Gastroesophageal sphincter (tissue), 4 donors: ENCODE measurements at regions not wholly inside any gene's neighbourhood (a gene's known extent, or its start where the extent isn't known, plus 50 kb on each side); places are given as distances from the start of the nearest gene placed in this dataset.

Experiments
- ATAC-seq: fragments of 150-250 bp; one replicate; pipeline ENCODE4 v1.9.1; 2016; ENCODE audit warnings: mild to moderate bottlenecking, moderate library complexity
- H3K27ac ChIP-seq, 4 donors: fragments of 200-600 bp; sonication (generic) in 3 of 4; 1 replicate in 3 of 4; 2 replicates in 1 of 4; pipeline ENCODE4 v1.5.1; 2016 to 2019
- H3K27me3 ChIP-seq: fragments of 200-600 bp; sonication (generic); one replicate; pipeline ENCODE4 v1.5.1; 2019
- H3K36me3 ChIP-seq, 2 donors: fragments of 200-600 bp; sonication (generic); one replicate each; pipeline ENCODE4 v1.5.1; 2019; ENCODE audit warnings: control low read depth in 1 of 2
- H3K4me1 ChIP-seq, 3 donors: fragments of 200-600 bp; sonication (generic); 1 replicate in 2 of 3; 2 replicates in 1 of 3; pipeline ENCODE4 v1.5.1; 2016 to 2019; ENCODE audit warnings: control low read depth in 2 of 3
- H3K4me3 ChIP-seq, 2 donors: fragments of 200-600 bp; sonication (generic); one replicate each; pipeline ENCODE4 v1.5.1; 2019; ENCODE audit warnings: mild to moderate bottlenecking in 1 of 2, moderate library complexity in 1 of 2
- H3K9me3 ChIP-seq, 3 donors: fragments of 200-600 bp; sonication (generic); one replicate each; pipeline ENCODE4 v1.5.1; 2017 to 2019; ENCODE audit warnings: control low read depth in 2 of 3
- EP300 ChIP-seq: sonication (generic); formaldehyde crosslinking; IDR thresholded peaks from one replicate; pipeline ENCODE4 v1.6.1; 2017; ENCODE audit warnings: antibody characterized with exemption, mild to moderate bottlenecking
- POLR2A ChIP-seq, 2 donors: fragments of 450-650 bp; IDR thresholded peaks; one replicate each; pipeline ENCODE4 v1.6.1; 2017; ENCODE audit warnings: antibody characterized with exemption in 2 of 2, mild to moderate bottlenecking in 2 of 2, moderate library complexity in 1 of 2
- POLR2AphosphoS5 ChIP-seq: sonication (generic); formaldehyde crosslinking; IDR thresholded peaks from one replicate; pipeline ENCODE4 v1.6.1; 2017; ENCODE audit warnings: antibody characterized with exemption
- WGBS, 2 donors: methylation state at CpG; one replicate each; pipeline ENCODE4 v1.1.5; 2018; ENCODE audit warnings: low coverage in 1 of 2; 5-methylcytosine and 5-hydroxymethylcytosine counted together
- TF ChIP-seq, protein P1 (sequence below), 4 experiments: fragments of 200-600 bp in 2 of 4; fragments of 450-650 bp in 2 of 4; sonication (generic) in 1 of 4; IDR thresholded peaks; one replicate each; pipeline ENCODE4 v1.5.1; 2017 to 2019; ENCODE audit warnings: antibody characterized with exemption in 4 of 4, mild to moderate bottlenecking in 2 of 4, moderate library complexity in 2 of 4

DNA sequence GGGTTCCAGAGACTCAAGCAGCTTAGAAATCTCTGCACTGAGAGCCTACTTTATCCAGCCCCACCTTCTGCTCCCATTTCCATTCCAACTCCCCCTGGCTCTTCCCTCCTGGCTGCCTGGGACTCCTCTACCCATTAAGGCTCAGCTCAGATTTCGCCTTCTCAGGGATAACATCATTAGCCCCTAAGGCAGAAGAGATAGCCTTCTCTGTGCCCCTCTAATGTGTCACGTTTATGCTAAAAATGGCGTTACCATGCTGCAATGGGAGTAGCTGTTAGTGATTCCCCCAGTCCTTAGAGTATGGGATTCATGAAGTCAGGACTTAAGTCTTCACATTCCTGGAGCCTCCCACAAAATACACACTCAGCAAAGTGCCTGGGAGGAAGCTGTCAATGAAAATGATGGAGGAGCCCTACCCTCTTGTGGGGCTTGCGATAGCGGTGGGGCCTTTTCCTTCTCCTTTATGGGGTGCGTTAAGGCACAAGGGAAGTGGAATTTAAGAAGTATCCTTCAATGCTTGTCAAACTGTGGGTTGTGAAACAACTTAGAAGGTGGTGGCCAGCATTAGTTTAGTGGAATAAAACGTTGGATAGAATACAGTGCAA, 144.7 kb upstream of the COPS8 start:
- Histone ChIP-seq H3K27ac (no peak overlapping the region), H3K9me3 (no peaks in the 10 kb centered on the region), H3K4me1 (no peaks in the 10 kb centered on the region), H3K4me3 (no peak overlapping the region), H3K36me3 (no peaks in the 10 kb centered on the region), H3K27me3 (peaks cover 28% of the 10 kb centered on the region)
- TF ChIP-seq, protein P1, sequence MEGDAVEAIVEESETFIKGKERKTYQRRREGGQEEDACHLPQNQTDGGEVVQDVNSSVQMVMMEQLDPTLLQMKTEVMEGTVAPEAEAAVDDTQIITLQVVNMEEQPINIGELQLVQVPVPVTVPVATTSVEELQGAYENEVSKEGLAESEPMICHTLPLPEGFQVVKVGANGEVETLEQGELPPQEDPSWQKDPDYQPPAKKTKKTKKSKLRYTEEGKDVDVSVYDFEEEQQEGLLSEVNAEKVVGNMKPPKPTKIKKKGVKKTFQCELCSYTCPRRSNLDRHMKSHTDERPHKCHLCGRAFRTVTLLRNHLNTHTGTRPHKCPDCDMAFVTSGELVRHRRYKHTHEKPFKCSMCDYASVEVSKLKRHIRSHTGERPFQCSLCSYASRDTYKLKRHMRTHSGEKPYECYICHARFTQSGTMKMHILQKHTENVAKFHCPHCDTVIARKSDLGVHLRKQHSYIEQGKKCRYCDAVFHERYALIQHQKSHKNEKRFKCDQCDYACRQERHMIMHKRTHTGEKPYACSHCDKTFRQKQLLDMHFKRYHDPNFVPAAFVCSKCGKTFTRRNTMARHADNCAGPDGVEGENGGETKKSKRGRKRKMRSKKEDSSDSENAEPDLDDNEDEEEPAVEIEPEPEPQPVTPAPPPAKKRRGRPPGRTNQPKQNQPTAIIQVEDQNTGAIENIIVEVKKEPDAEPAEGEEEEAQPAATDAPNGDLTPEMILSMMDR (IDR thresholded peaks at IDR 0.05) = no peak
- TF ChIP-seq POLR2A (IDR thresholded peaks at IDR 0.05) = no peak
- no peak for TF ChIP-seq POLR2AphosphoS5
- TF ChIP-seq EP300 = no peak
- no peak for ATAC-seq
- WGBS, 2 donors = 64% methylated on average over 7 of the region's 7 CpGs; no CpG with 5 or more reads in 1 of the 2 donors

DNA sequence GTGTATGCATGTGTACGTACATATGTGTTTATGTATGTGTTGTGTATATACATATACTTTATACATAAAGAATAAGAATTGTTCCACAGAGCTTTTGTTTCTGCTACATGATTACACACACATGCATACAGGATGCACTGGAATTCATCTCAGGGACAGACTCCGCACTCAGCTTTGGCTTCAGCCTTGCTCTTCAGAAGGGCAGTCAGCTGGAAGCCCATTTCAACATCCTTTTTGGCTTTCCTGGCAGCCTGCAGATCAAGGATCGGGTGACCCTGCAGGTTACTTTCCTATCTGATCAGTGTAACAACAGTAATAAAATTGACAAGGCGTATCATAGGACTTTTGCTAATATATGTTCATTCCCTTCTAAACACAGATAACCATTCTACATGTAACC, 144.1 kb upstream of the COPS8 start:
- Histone ChIP-seq H3K4me3 (no peak overlapping the region), H3K27me3 (peaks cover 28% of the 10 kb centered on the region), H3K4me1 (no peaks in the 10 kb centered on the region), H3K27ac (no peak overlapping the region), H3K9me3 (no peaks in the 10 kb centered on the region), H3K36me3 (no peaks in the 10 kb centered on the region)
- TF ChIP-seq POLR2AphosphoS5 (no peak), EP300 (no peak), POLR2A (IDR thresholded peaks at IDR 0.05) (no peak)
- TF ChIP-seq, protein P1 (IDR thresholded peaks at IDR 0.05) = no peak
- WGBS, 2 donors = 87 to 96% methylated on average over 3 to 4 of the region's 4 CpGs
- no peak for ATAC-seq

DNA sequence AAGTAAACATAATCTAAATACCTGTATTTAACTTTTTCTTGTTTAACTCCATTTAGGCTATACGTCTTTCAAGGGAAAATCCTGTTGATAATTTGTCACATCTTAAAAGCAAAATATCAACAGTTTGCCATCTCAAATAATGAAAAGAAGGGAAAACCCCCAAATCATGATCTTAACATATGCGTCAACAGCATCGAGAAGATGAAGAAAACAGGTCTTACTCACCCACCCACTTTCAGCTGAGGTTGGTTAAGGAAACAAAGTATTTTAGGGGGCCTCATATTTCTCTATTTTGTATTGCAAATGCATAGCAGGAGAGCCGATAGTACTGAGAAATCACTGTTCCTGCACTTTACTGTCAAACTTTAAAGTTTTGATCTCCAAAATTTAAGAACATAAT, 143.1 kb upstream of the COPS8 start:
- Histone ChIP-seq H3K27me3 (peaks cover 28% of the 10 kb centered on the region), H3K4me1 (no peaks in the 10 kb centered on the region)
- 60 to 77% methylated on average over 4 of the region's 4 CpGs for WGBS, 2 donors

DNA sequence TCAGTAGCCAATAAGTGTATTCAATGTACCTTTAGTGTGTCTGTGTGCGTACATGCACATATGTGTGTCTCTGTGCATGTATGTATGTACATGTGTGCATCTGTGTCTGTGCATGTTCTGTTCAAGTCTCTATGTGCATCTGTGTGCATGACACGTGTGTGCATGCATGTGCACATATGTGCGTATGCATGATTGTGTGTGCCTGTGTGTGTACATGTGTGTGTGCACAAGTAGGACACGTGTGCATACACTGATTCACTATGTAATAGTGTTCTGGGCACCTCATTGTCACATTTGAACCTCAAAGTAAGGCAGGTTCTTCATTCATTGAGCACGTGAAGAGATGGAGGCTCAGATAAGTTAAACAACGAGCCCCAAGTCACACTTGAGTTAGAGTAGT, 142.6 kb upstream of the COPS8 start:
- TF ChIP-seq POLR2A (IDR thresholded peaks at IDR 0.05) (no peak), EP300 (no peak), POLR2AphosphoS5 (no peak)
- TF ChIP-seq, protein P1 (IDR thresholded peaks at IDR 0.05) = no peak
- WGBS, 2 donors = 89 to 92% methylated on average over 6 of the region's 6 CpGs
- peaks cover 28% of the 10 kb centered on the region for H3K27me3 ChIP-seq
- H3K4me1 ChIP-seq = no peaks in the 10 kb centered on the region
- no peaks in the 10 kb centered on the region for H3K9me3 ChIP-seq
- no peaks in the 10 kb centered on the region for H3K36me3 ChIP-seq
- ATAC-seq = no peak
- no peak overlapping the region for H3K4me3 ChIP-seq
- H3K27ac ChIP-seq = no peak overlapping the region

More for the DNA sequence above, 143.1 kb upstream of the COPS8 start:
- Histone ChIP-seq H3K36me3 (no peaks in the 10 kb centered on the region), H3K4me3 (no peak overlapping the region), H3K9me3 (no peaks in the 10 kb centered on the region), H3K27ac (no peak overlapping the region)
- ATAC-seq = no peak
- TF ChIP-seq POLR2A (IDR thresholded peaks at IDR 0.05) (no peak), POLR2AphosphoS5 (no peak), EP300 (no peak)
- TF ChIP-seq, protein P1 (IDR thresholded peaks at IDR 0.05) = no peak

DNA sequence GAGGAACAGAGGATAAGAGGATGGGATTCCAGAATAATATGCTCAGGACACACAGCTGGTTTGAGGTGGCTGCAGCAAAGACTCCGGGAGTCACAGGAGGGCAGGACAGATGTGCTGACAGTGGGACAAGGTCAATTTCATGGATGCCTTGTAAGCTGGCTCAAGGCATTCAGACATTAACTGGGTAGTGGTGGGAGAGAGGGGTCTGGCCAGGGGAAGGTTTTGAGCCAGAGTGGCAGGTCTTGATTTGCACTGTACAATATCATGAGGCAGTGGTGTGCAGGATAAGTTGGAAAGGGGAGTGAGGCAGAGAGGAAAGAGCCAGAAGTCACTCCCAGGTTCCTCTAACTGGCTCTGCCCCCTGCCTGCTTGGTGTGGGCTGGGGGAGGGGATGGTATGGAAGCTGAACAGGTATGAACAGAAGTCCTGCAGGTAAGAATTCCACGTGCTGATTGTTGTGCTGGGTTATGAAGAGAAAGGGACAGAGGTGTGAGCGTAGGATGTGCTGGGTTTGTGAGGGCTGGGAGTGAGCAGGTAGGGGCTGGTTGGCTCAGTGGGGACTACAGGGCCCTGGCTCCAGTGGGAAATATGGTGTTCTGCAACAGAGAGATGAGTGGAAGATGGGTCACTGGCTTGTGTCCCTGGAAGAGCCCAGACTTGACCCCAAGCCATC, 141.7 kb upstream of the COPS8 start:
- no peaks in the 10 kb centered on the region for H3K36me3 ChIP-seq
- TF ChIP-seq EP300 (no peak), POLR2A (IDR thresholded peaks at IDR 0.05) (no peak), POLR2AphosphoS5 (no peak)
- TF ChIP-seq, protein P1 (IDR thresholded peaks at IDR 0.05) = no peak

More for the DNA sequence above, 141.7 kb upstream of the COPS8 start:
- H3K9me3 ChIP-seq = no peaks in the 10 kb centered on the region
- 67 to 76% methylated on average over 1 to 3 of the region's 3 CpGs for WGBS, 2 donors
- peaks cover 28% of the 10 kb centered on the region for H3K27me3 ChIP-seq
- H3K4me3 ChIP-seq = no peak overlapping the region
- ATAC-seq = no peak
- H3K4me1 ChIP-seq = no peaks in the 10 kb centered on the region
- no peak overlapping the region for H3K27ac ChIP-seq
